ENCODE measurements at regions not wholly inside any gene's neighbourhood (a gene's known extent, or its start where the extent isn't known, plus 50 kb on each side); places are given as distances from the start of the nearest gene placed in this dataset.

DNA sequence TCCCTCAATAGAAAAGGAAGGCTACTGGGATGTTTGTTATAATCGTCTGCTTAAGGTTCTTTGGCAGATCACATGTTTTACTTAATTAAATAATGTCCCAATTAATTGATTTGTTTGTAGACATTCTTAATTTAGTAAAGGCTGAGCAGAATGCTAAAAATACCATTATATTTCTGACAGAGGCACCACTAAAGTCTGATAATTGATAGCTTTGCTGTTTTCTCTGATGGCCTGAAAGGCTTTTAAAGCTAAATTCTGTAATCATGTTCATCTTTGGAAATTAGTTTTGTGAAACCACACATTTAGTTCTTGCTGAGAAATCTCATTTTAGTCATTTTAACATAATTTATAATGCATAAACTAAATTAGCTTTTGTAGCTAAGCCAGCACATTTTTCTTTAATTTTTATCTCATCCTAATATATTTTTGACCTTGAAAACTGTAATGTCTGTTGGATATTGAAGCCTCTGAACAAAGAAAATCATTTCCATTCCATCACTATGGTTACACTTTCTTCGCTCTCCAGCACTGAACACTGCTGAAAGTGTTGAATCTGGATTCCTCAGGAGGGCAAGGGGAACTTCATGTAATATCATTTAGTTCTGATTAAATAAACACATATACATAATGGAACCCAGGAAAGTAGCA lies 329.4 kb downstream of the ELAVL2 start:
- TF ChIP-seq, protein P1, sequence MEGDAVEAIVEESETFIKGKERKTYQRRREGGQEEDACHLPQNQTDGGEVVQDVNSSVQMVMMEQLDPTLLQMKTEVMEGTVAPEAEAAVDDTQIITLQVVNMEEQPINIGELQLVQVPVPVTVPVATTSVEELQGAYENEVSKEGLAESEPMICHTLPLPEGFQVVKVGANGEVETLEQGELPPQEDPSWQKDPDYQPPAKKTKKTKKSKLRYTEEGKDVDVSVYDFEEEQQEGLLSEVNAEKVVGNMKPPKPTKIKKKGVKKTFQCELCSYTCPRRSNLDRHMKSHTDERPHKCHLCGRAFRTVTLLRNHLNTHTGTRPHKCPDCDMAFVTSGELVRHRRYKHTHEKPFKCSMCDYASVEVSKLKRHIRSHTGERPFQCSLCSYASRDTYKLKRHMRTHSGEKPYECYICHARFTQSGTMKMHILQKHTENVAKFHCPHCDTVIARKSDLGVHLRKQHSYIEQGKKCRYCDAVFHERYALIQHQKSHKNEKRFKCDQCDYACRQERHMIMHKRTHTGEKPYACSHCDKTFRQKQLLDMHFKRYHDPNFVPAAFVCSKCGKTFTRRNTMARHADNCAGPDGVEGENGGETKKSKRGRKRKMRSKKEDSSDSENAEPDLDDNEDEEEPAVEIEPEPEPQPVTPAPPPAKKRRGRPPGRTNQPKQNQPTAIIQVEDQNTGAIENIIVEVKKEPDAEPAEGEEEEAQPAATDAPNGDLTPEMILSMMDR (IDR thresholded peaks at IDR 0.05): no peak
- H3K4me1 ChIP-seq (ENCODE audit: control insufficient read depth in 1 of 2, low read depth in 2 of 2): peaks cover 0 to 2% of the 10 kb centered on the region in 2 donors
- H3K36me3 ChIP-seq: no peaks in the 10 kb centered on the region
- H3K4me3 ChIP-seq: no peak overlapping the region
- no peak overlapping the region for H3K27ac ChIP-seq
- DNase-seq (ENCODE audit: low spot score) (no peak), ATAC-seq (ENCODE audit: insufficient number of reproducible peaks, low FRiP score, low read depth) (no peak)
- no peaks in the 10 kb centered on the region for H3K9me3 ChIP-seq
- H3K27me3 ChIP-seq (replicated peaks; ENCODE audit: insufficient read depth): no peaks in the 10 kb centered on the region

DNA sequence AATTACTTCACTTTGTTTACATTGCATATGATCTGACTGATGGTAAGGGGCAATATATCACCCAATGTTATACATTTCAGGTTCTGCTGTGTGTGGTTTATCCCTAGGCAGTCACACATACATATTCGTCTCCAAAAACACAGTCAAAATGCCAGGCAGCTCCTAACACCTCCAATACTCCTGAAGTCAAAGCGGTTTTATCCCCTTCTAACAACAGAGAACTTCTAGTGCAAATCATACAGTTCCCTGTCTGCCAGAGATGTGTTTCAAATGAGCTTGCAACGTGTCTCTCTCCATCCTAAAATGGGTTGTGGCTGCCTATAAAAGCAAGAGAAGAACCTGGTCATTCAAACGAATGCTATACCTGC lies 328.9 kb downstream of the ELAVL2 start:
- TF ChIP-seq, protein P1 (IDR thresholded peaks at IDR 0.05): no peak
- Histone ChIP-seq H3K4me1 (ENCODE audit: control insufficient read depth in 1 of 2, low read depth in 2 of 2) (peaks cover 0 to 2% of the 10 kb centered on the region in 2 donors), H3K9me3 (no peaks in the 10 kb centered on the region), H3K36me3 (no peaks in the 10 kb centered on the region), H3K27ac (no peak overlapping the region), H3K27me3 (replicated peaks; ENCODE audit: insufficient read depth) (no peaks in the 10 kb centered on the region), H3K4me3 (no peak overlapping the region)
- DNase-seq (ENCODE audit: low spot score): no peak
- no peak for ATAC-seq (ENCODE audit: insufficient number of reproducible peaks, low FRiP score, low read depth)

DNA sequence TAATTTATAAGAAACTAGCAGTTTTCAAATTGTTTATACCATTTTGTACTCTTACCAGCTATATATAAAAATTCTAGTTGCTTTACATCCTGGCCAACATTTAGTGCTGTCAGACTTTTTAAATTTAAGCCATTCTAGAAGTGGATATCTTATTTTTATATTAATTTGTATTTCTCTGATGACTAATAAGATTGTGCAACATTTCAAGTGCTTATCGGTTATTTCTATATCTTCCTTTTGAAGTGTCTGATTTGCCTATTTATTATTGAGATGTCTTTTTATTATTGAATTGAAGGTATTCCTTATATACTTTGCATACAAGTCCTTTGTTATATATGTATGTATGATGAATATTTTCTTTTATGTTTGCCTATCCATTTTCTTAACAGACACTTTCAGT lies 324.0 kb downstream of the ELAVL2 start:
- no peaks in the 10 kb centered on the region for H3K4me1 ChIP-seq (ENCODE audit: control insufficient read depth in 1 of 2, low read depth in 2 of 2)
- no peaks in the 10 kb centered on the region for H3K36me3 ChIP-seq
- no peaks in the 10 kb centered on the region for H3K27me3 ChIP-seq (replicated peaks; ENCODE audit: insufficient read depth)
- no peak for DNase-seq (ENCODE audit: low spot score)
- H3K4me3 ChIP-seq: no peak overlapping the region
- H3K27ac ChIP-seq: no peak overlapping the region
- no peaks in the 10 kb centered on the region for H3K9me3 ChIP-seq
- ATAC-seq (ENCODE audit: insufficient number of reproducible peaks, low FRiP score, low read depth): no peak
- TF ChIP-seq, protein P1 (IDR thresholded peaks at IDR 0.05): no peak

DNA sequence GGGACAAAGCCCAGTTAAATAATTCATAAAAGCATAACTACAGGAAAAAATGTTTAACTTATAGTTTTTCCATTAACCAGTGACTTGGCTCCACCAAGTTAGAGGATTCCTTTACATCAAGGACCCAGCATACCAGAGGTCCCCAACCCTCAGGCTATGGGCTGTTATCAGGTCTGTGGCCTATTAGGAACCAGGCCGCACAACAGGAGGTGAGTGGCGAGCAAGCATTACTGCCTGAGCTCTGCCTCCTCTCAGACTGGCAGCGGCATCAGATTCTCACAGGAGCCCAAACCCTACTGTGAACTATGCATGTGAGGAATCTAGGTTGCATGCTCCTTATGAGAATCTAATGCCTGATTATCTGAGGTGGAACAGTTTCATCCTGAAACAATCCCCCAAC lies 303.1 kb downstream of the ELAVL2 start:
- no peaks in the 10 kb centered on the region for H3K36me3 ChIP-seq
- DNase-seq (ENCODE audit: low spot score) (no peak), ATAC-seq (ENCODE audit: insufficient number of reproducible peaks, low FRiP score, low read depth) (no peak)
- H3K27me3 ChIP-seq (replicated peaks; ENCODE audit: insufficient read depth): no peaks in the 10 kb centered on the region
- H3K4me3 ChIP-seq: no peak overlapping the region
- H3K4me1 ChIP-seq (ENCODE audit: control insufficient read depth in 1 of 2, low read depth in 2 of 2): no peaks in the 10 kb centered on the region
- TF ChIP-seq, protein P1 (IDR thresholded peaks at IDR 0.05): no peak
- H3K9me3 ChIP-seq: no peaks in the 10 kb centered on the region
- H3K27ac ChIP-seq: no peak overlapping the region

DNA sequence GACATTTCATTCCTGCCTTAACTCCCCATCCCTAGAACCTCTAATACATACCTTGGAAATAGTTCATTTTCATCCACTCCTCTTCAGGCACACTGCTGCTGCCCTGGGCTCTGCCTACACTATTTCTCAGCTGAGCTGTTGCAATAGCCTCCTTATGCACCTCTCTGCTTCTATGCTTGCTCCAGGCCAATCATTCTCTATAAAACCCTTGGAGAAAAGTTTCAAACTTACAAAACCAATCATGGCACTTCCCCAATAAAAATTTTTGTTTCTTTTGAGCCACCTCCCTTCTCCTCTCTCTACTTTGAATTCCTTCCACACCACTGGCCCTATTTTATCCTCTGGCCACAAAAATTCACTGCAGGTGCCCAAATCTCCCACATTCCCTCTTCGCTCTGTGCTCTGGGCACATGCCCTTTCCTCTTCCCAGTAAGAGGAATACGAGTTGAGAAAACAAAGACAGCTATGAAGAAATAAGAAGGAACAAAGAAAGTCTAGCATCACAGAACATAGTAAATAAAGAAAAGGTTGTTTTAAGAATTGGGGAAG lies 301.4 kb downstream of the ELAVL2 start:
- Histone ChIP-seq H3K27me3 (replicated peaks; ENCODE audit: insufficient read depth) (no peaks in the 10 kb centered on the region), H3K4me1 (ENCODE audit: control insufficient read depth in 1 of 2, low read depth in 2 of 2) (no peaks in the 10 kb centered on the region), H3K4me3 (no peak overlapping the region), H3K36me3 (no peaks in the 10 kb centered on the region), H3K9me3 (no peaks in the 10 kb centered on the region), H3K27ac (no peak overlapping the region)
- DNase-seq (ENCODE audit: low spot score): no peak
- ATAC-seq (ENCODE audit: insufficient number of reproducible peaks, low FRiP score, low read depth): no peak
- TF ChIP-seq, protein P1 (IDR thresholded peaks at IDR 0.05): no peak

Data from thoracic aorta (tissue), 2 donors.